Hematopoietic multipotent progenitor cell treated with erythropoietin and hydrocortisone succinate and interleukin-3 and kit ligand, for 6 days (in vitro differentiated cells): ENCODE measurements at regions not wholly inside any gene's neighbourhood (a gene's known extent, or its start where the extent isn't known, plus 50 kb on each side); places are given as distances from the start of the nearest gene placed in this dataset.
"Not testable (repeated sequence)": the region's sequence is repeated elsewhere in the genome, so short reads cannot be mapped to it uniquely, and the experiment has no call there.

ENCODE experiments used
- DNase-seq: peaks from one replicate; pipeline ENCODE4 v3.0.0-alpha.2; 2015

- DNase-seq: no peak
Observed at GRCh38 chr12:131230340-131231031, 276.8 kb downstream of the ADGRD1 start.

- peak; percentile 38 for DNase-seq
Observed at GRCh38 chr12:131231032-131231980, 277.6 kb downstream of the ADGRD1 start.

DNA sequence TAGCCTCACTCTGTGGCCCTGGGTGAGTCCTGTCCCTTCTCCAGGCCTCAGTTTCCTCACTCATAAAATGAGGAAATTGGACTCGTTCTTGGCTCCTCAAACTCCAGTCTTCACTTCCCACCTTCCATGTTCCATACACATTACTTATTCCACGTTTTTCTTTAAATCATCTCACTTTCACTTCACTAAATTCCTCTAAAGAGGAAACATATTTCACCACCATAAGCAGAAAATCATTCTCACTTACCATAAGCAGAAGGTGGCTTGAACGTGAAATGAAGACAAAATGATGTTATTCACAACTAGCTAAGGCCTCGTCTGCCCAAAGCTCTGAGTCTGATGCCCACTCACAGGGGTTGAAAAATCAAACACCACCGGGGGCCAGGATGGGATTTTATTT is 278.3 kb downstream of the ADGRD1 start:
- DNase-seq: no peak

DNA sequence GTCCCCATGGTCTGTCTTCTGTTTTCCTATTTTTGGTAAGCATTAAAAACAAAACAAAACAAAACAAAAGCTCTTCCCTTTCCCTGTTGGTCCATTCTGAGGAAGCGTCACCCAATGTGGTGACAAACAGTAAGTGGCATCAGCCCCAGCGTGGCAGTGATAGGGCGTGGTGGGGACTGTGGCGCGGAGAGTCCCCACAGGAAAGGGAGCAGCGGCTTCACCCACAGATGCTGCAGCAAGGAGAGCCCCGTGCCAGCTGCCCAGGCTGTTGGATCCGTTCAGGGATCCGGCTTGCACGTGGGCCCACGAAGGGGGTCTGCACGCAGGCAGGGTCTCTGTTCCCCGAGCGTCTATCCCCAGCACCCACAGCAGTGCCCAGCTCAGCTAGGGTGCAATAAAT is 279.2 kb downstream of the ADGRD1 start:
- not testable (repeated sequence) for DNase-seq

DNA sequence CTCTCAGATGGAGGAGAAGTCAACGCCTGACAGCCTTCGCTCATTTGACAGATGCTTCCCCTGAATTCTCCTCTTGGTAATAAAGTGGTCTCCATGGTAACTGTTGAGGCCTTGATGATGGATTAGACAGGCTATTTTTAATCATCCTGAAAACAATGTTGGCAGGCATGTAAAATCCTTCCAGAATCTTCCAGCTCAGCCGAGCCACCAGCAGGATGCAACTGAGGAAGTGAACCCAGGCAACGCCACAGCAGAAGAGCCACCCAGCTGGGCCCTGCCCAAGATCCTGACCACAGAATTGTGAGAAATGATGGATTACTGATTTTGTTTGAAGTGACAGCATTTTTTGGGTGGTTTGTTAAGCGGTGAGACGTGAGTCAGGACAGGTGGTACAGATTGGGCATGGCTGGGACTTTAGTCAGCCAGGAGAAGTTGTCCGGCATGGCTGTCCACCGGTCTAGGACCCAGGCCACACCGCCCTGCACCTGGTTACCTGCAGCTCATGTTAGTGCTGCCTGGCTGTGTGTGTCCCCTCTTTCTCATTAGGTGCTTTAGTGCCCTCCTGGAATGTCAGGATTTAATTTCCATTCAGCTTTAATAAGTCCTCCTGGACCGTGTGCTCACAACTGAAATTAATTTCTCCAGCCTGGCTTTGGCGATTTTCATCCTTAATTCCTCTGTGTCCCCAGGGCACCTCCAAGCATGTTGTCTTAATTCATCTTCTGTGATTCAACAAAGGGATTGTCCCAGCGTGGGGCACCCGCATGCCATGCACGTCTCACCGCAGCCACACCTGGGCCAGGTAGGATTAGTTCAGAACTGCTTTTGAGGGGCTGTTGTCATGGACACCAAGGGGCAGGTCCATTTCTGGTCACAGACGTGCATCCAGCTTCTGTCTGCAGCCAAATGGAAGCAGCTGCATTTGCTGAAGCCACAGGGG is 280.4 kb downstream of the ADGRD1 start:
- not testable (repeated sequence) for DNase-seq

- DNase-seq: not testable (repeated sequence)
Observed at GRCh38 chr12:131234841-131235271, 281.1 kb downstream of the ADGRD1 start.

- DNase-seq: no peak
Observed at GRCh38 chr12:131235871-131236271, 282.2 kb downstream of the ADGRD1 start.

DNA sequence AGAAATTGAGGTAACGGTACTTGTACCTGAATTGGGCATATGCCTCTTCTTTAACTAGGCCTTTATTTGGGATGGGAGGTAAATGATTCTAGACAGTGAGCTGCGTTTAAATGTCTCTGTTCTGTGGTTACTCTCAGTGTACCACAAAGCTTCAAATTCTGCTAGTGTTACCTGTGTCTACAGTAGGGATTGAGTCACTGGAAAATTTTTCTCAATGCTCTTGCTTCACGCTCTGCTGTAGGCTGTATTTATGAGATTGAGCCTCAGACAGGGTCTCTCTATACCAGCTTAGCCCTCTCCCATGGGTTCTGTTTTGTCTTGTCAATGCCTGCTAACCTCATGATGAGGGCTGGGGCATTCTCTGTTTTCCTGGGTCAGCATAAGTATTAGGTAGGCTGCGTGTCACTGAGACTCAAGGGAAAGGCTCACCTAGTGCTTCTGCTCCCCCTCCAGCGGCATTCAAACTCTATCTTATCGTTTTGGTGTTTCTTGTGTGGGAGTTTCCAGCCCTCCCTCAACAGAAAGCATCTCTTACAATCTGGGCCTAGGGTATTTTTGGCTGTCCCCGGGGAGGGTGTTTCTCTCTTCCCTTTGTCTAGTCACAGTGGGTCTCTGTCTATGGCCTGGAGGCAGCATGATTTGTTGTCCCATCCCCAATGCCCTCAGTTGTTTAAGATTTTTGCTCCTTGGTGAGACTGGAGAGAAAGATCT is 285.8 kb downstream of the ADGRD1 start:
- no peak for DNase-seq

DNA sequence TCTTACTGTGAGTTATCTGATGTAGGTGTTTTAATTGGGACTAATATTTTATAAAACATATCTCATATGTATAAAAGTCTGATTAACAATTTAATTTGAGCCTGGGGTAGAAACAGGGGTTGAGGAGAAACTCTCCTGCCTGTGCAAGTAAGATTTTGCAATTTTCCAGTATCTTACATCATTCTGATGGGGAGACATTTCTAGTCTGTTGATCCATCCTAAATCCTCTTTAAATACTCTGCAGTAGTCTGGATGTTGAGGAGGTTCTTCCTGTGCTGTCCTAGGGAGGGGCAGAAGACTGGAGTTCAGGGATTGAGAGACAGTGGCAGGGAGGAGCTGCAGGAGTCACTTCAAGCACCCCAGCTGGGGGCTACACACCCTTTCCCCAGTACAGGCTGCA is 287.8 kb downstream of the ADGRD1 start:
- DNase-seq: no peak

- DNase-seq: peak; percentile 88
Observed at GRCh38 chr12:131242741-131243496, 289.2 kb downstream of the ADGRD1 start.

- DNase-seq: not testable (repeated sequence)
Observed at GRCh38 chr12:131244157-131244688, 290.5 kb downstream of the ADGRD1 start.

- not testable (repeated sequence) for DNase-seq
Observed at GRCh38 chr12:131245161-131245560, 291.5 kb downstream of the ADGRD1 start.

- DNase-seq: no peak
Observed at GRCh38 chr12:131245564-131246355, 292.1 kb downstream of the ADGRD1 start.

- DNase-seq: not testable (repeated sequence)
Observed at GRCh38 chr12:131247026-131247725, 293.5 kb downstream of the ADGRD1 start.

- DNase-seq: not testable (repeated sequence)
Observed at GRCh38 chr12:131247875-131248274, 294.2 kb downstream of the ADGRD1 start.

DNA sequence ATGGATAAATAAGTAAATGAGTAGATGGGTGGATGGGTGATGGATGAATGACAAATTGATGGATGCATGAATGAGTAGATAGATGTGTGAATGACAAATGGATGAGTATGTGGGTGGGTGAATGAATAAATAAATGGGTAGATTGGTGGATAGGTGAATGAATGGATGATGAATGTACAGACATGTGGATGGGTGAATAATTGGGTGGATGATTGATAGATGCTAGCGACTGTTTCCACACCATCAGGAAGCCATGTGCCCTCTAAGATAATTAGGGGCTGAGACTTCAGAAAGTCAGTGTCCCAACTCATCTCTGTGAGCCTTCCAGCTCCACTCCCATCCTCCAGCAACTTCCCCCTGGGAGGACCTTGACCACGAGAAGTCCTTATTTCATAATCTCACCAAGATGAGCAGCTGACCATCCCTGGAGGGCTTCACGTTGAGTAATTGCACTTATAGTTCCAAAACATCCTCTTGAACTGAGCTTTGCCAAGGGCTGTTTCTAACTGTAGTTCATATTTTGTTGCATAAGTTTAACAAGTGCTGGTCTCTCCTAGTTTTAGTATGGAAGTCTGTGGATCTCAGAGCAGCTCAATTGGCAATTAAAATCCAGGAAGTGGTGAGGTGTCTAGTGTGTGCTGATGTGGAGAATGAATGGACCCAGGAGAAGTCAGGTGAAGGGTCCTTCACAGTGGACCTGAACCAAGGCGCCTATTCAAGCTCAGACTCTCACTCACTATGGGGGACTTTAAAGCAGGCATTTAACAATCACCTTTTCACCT is 295.7 kb downstream of the ADGRD1 start:
- no peak for DNase-seq

- DNase-seq: no peak
Observed at GRCh38 chr12:131250028-131250950, 296.6 kb downstream of the ADGRD1 start.

GRCh38 chr12:131250951-131251315 is 297.2 kb downstream of the ADGRD1 start:
- DNase-seq: no peak
